PC-3 (cell line): ENCODE measurements at regions not wholly inside any gene's neighbourhood (a gene's known extent, or its start where the extent isn't known, plus 50 kb on each side); places are given as distances from the start of the nearest gene placed in this dataset.

Experiments
- ATAC-seq: fragments of 200-7000 bp; cut with Tn5 transposase; 2 replicates; pipeline ENCODE4 v1.9.1; 2020; ENCODE audit warnings: mild to moderate bottlenecking, moderate library complexity
- BruUV-seq: library from RNA; stranded (reverse); fragments of 400-500 nt; replicated peaks from 2 replicates; lab custom pipeline; 2021; lab: Mats Ljungman, UMichigan
- CTCF ChIA-PET: fragments of 300-600 bp; sonication (Branson Sonifier 250); formaldehyde crosslinking; loops from one replicate; lab custom pipeline; 2022; ENCODE audit warnings: antibody characterized with exemption; lab: Charles Lee
- POLR2A ChIA-PET: fragments of 300-600 bp; sonication (Branson Sonifier 250); formaldehyde crosslinking; loops from one replicate; lab custom pipeline; 2022; ENCODE audit warnings: antibody characterized with exemption; ENCODE audit not compliant: unreplicated experiment; lab: Charles Lee
- DNase-seq: peaks from one replicate; pipeline ENCODE4 v3.0.0-alpha.2; 2015
- H2AFZ ChIP-seq: fragments of 300-600 bp; sonication (generic); 2 replicates; pipeline ENCODE4 v1.6.0; 2016; ENCODE audit warnings: antibody characterized with exemption, low read length
- H3F3A ChIP-seq: fragments of 300-600 bp; sonication (generic); one replicate; pipeline ENCODE4 v1.6.0; 2017; ENCODE audit warnings: antibody characterized with exemption, low read length, control low read depth, mild to moderate bottlenecking; ENCODE audit not compliant: unreplicated experiment
- H3K27ac ChIP-seq: fragments of 300-600 bp; sonication (generic); 2 replicates; pipeline ENCODE4 v1.5.1; 2016; ENCODE audit warnings: mild to moderate bottlenecking, low read length
- H3K27me3 ChIP-seq: fragments of 300-600 bp; sonication (generic); 2 replicates; pipeline ENCODE4 v1.6.1; 2016; ENCODE audit warnings: low read length, mixed read lengths
- H3K36me3 ChIP-seq: fragments of 300-600 bp; sonication (generic); 2 replicates; pipeline ENCODE4 v1.6.1; 2016; ENCODE audit warnings: low read depth, mixed run types, low read length, mixed read lengths
- H3K4me1 ChIP-seq: fragments of 300-600 bp; sonication (generic); 2 replicates; pipeline ENCODE4 v1.5.1; 2016; ENCODE audit warnings: low read length; ENCODE audit not compliant: insufficient read depth
- H3K4me2 ChIP-seq: fragments of 300-600 bp; sonication (generic); 2 replicates; pipeline ENCODE4 v1.6.0; 2016; ENCODE audit warnings: low read length
- H3K4me3 ChIP-seq: fragments of 300-600 bp; sonication (generic); 2 replicates; pipeline ENCODE4 v1.5.1; 2016; ENCODE audit warnings: mild to moderate bottlenecking, low read length, mixed read lengths
- H3K79me2 ChIP-seq: fragments of 300-600 bp; sonication (generic); 2 replicates; pipeline ENCODE4 v1.6.1; 2017; ENCODE audit warnings: low read length, mixed read lengths
- H3K9ac ChIP-seq: fragments of 300-600 bp; sonication (generic); 2 replicates; pipeline ENCODE4 v1.6.0; 2016; ENCODE audit warnings: mild to moderate bottlenecking, low read length
- H3K9me2 ChIP-seq: fragments of 300-600 bp; sonication (generic); replicated peaks from 2 replicates; pipeline ENCODE4 v1.6.1; 2016; ENCODE audit warnings: mixed run types, low read length, mixed read lengths
- H3K9me3 ChIP-seq: fragments of 300-600 bp; sonication (generic); 2 replicates; pipeline ENCODE4 v1.6.1; 2016; ENCODE audit warnings: low read length, mixed read lengths
- H4K20me1 ChIP-seq: fragments of 300-600 bp; sonication (generic); 2 replicates; pipeline ENCODE4 v1.6.1; 2016; ENCODE audit warnings: low read length, mixed read lengths
- CTCF ChIP-seq: fragments of 300-600 bp; sonication (generic); conservative IDR thresholded peaks from 2 replicates; pipeline ENCODE4 v1.5.1; 2017; ENCODE audit warnings: antibody characterized with exemption, low read depth, mild to moderate bottlenecking, low read length
- EZH2 ChIP-seq: fragments of 300-600 bp; sonication (generic); IDR thresholded peaks from one replicate; pipeline ENCODE4 v1.6.1; 2017; ENCODE audit warnings: antibody characterized with exemption, mild to moderate bottlenecking, low read length; ENCODE audit not compliant: unreplicated experiment
- EZH2phosphoT487 ChIP-seq: fragments of 300-600 bp; sonication (generic); IDR thresholded peaks from 2 replicates; pipeline ENCODE4 v1.6.1; 2018; ENCODE audit warnings: mild to moderate bottlenecking, antibody characterized with exemption, low read length, borderline replicate concordance
- intact Hi-C: fragments of 100-400 bp; cut with micrococcal nuclease; formaldehyde crosslinking; loops from 2 replicates; pipeline ENCODE4 v1.9.0; 2023

GRCh38 chr13:44165221-44165888 lies 208.3 kb upstream of the SERP2 start:
- peaks cover 11% of the 10 kb centered on the region for H3K4me1 ChIP-seq
- no peaks in the 10 kb centered on the region for H3K27me3 ChIP-seq
- no peaks in the 10 kb centered on the region for H3F3A ChIP-seq
- no peaks in the 10 kb centered on the region for H3K79me2 ChIP-seq
- no peak overlapping the region for H3K4me2 ChIP-seq
- intact Hi-C loops, result no loop called here
- H3K9me3 ChIP-seq, result no peaks in the 10 kb centered on the region
- peak overlapping the region; percentile 46 for H3K27ac ChIP-seq
- ATAC-seq (no peak), DNase-seq (no peak)
- ChIA-PET POLR2A (no interaction called here), CTCF (interaction anchor here (0.6 kb wide), 1 partner anchor 78 kb away, joined by 3 read pairs; no protein-coding TSS in a partner anchor)
- no TSS peak for BruUV-seq
- H4K20me1 ChIP-seq, result no peaks in the 10 kb centered on the region
- no peaks in the 10 kb centered on the region for H3K36me3 ChIP-seq
- H2AFZ ChIP-seq, result no peak overlapping the region
- H3K9me2 ChIP-seq, result no peaks in the 10 kb centered on the region
- H3K4me3 ChIP-seq, result no peak overlapping the region
- TF ChIP-seq CTCF (no peak), EZH2phosphoT487 (no peak), EZH2 (no peak)
- H3K9ac ChIP-seq, result no peak overlapping the region

GRCh38 chr13:44165889-44166496 lies 207.6 kb upstream of the SERP2 start:
- Histone ChIP-seq H3K4me3 (no peak overlapping the region), H2AFZ (no peak overlapping the region), H3K27ac (peak overlapping the region; percentile 46), H3K36me3 (no peaks in the 10 kb centered on the region), H3K9me2 (no peaks in the 10 kb centered on the region), H4K20me1 (no peaks in the 10 kb centered on the region), H3F3A (no peaks in the 10 kb centered on the region), H3K79me2 (no peaks in the 10 kb centered on the region), H3K4me1 (peaks cover 5% of the 10 kb centered on the region; the same call in 1 of the 2 replicates), H3K9ac (no peak overlapping the region), H3K9me3 (no peaks in the 10 kb centered on the region), H3K4me2 (no peak overlapping the region), H3K27me3 (no peaks in the 10 kb centered on the region)
- no TSS peak for BruUV-seq
- intact Hi-C loops, result no loop called here
- ChIA-PET CTCF (interaction anchor here (0.6 kb wide), 1 partner anchor 77 kb away, joined by 3 read pairs; no protein-coding TSS in a partner anchor), POLR2A (no interaction called here)
- TF ChIP-seq EZH2phosphoT487 (no peak), EZH2 (no peak), CTCF (no peak)
- DNase-seq (no peak), ATAC-seq (no peak)
